Middle frontal gyrus (tissue), 1 donor: ENCODE measurements at regions not wholly inside any gene's neighbourhood (a gene's known extent, or its start where the extent isn't known, plus 50 kb on each side); places are given as distances from the start of the nearest gene placed in this dataset.

ENCODE experiments used
- DNase-seq: peaks from one replicate; pipeline ENCODE4 v3.0.0-alpha.2; 2015; ENCODE audit warnings: low spot score; ENCODE audit errors: extremely low spot score

GRCh38 chr11:108994887-108995286 is 330.0 kb downstream of the DDX10 start:
- DNase-seq: no peak

DNA sequence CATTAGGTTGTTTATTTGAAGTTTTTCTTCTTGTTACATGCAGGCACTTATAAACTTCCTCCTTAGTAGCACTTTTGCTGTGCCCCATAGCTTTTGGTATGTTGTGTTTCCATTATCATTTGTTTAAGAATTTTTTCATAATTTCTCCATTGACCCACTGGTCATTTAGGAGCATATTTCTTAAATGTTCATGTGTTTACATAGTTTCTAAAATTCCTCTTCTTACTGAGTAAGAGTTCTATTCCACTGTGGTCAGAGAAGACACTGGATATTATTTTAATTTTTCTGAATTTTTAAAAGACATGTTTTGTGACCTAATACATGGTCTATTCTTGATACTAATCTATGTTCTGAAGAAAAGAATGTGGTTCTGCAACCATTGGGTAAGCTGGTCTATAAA is 333.0 kb downstream of the DDX10 start:
- DNase-seq: no peak

GRCh38 chr11:109000531-109000930 is 335.7 kb downstream of the DDX10 start:
- DNase-seq: no peak

GRCh38 chr11:109001585-109001984 is 336.7 kb downstream of the DDX10 start:
- no peak for DNase-seq

- DNase-seq: no peak
Measured at GRCh38 chr11:109012991-109013390, 348.1 kb downstream of the DDX10 start.

- DNase-seq: no peak
Measured at GRCh38 chr11:109015283-109015682, 350.4 kb downstream of the DDX10 start.

DNA sequence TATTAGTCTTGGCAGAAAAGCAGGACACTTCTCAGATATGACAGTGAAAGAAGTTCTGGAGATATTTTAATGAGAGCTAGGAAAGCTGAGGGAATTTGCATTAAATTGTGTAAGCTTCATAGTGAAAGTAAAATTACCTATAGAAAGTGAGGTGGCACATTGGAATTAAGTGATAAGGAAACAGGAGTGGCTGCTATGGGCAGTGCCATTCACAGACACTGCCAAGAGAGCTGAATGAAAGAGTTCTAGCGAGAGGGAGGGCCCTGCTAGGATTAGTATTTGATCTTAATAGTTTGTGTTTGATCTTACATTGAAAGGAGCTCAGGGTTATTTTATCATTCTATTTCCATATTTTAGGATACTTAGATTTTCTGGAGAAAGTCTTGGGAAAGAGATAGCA is 351.9 kb downstream of the DDX10 start:
- DNase-seq: no peak

GRCh38 chr11:109017489-109017888 is 352.6 kb downstream of the DDX10 start:
- DNase-seq: no peak

- no peak for DNase-seq
Measured at GRCh38 chr11:109018639-109019038, 353.8 kb downstream of the DDX10 start.

- peak; percentile 40 for DNase-seq
Measured at GRCh38 chr11:109019342-109019936, 354.6 kb downstream of the DDX10 start.

GRCh38 chr11:109023036-109023435 is 358.2 kb downstream of the DDX10 start:
- DNase-seq: no peak

DNA sequence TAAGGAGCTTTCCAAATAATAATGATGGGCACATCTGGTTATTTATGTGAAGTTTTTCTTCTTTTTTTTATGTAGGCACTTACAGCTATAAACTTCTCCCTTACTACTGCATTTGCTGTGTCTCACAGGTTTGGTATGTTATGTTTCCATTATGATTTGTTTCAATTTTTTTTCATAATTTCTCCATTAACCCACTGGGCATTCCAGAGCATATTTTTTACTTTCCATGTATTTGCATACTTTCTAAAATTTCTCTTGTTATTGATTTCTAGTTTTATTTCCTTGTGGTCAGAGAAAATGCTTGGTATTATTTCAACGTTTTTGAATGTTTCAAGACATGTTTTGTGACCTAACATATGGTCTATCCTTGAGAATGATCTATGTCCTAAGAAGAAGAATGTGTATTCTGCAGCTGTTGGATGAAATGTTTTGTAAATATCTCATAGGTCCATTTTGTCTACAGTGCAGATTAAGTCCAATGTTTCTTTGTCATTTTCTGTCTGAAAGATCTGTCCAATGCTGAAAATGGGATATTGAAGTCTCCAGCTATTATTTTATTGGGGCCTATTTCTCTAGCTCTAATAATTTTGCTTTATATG is 362.1 kb downstream of the DDX10 start:
- DNase-seq: no peak

- no peak for DNase-seq
Measured at GRCh38 chr11:109027851-109028250, 363.0 kb downstream of the DDX10 start.

- no peak for DNase-seq
Measured at GRCh38 chr11:109029927-109030326, 365.1 kb downstream of the DDX10 start.

DNA sequence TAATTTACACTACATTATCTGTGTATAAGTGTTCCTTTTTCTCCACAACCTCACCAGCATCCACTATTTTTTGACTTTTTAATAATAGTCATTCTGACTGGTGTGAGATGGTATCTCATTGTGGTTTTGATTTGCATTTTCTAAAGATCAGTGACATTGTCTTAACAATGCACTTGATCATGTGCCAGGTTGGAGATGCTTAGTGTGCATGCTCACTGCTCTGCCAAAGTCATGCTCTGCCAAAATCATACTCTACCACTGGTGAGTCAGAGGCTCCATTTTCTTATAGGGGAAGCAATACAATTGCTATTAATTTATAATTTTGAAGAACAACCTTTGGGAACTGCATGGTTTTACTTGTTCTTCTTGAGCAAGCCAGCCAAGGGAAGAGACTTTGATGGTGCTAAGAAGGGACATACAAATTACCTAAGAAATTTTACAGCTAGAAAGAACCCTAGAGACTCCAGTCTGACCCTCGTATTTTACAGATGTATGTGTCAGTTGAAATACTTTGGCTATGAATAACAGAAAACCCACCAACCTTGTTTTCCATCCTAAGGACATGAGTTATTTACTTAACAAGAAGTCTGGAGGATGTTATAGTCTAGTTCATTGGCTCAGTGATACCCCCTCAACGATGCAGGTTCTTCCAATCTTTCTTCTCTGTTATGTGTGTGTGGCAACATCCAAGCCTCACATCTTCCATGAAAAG is 368.9 kb downstream of the DDX10 start:
- DNase-seq: no peak

- no peak for DNase-seq
Measured at GRCh38 chr11:109034339-109034696, 369.4 kb downstream of the DDX10 start.

GRCh38 chr11:109035284-109035683 is 370.4 kb downstream of the DDX10 start:
- no peak for DNase-seq

GRCh38 chr11:109036011-109036410 is 371.1 kb downstream of the DDX10 start:
- no peak for DNase-seq

DNA sequence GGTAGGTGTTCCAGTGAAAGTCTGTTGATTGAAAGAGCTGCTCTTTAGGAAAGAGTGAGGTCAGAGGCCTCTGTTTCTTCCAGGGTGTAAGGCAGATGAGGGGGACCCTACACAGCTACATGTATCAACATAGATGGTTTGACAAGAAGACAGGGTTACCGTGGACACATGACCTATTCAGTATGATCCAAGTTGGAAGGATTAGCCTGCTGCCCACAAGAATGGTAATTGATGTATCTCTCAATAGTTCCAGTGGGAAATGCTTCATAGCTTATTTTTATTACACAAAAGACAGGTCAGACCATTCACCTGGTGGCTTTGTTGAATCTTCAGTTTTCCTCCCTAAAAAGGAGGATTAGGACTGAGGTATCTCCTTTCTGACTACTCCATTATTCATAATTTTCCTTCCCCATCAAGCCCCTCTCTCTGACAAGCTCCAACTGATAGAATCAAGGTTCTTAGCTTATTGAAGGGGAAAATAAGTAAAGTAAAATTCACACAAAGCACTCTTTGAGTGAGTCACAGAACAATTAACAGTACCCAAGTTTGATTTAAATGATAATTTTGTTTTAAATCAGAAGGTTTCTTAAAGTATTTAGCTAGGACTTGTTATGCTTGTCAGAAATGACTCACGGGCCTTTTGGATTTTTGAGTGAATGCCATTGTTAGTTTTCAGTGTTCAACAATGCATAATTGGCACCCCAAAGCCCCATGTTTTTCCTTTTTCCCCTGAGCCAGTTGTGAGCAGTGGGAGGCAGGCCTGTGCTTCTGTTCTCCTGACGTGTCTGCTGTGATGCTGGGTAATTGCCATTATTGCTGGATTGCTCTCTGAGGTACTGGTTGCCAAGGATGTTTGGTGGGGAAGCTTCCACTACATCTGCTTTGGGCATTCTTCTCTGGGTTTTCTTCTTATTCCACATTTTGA is 373.2 kb downstream of the DDX10 start:
- DNase-seq: peak; percentile 36

DNA sequence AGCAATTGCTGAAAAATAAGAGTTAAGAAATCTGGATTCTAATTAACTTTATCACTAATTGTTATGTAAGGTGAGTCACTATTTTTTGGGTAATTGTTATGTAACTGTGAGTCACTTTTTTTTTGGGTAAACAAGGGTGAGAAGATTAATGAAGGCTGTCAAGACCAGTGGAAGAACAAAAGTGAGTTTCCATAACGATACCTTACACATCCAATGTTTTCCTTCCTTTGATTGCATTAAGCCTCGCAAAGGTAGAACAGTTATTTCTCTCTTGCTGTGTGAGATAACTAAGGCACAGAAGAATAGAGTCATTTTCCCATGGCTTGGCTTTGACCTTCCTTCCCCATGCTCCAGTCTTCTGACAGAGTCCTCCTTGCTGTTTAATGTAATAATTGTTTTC is 374.7 kb downstream of the DDX10 start:
- no peak for DNase-seq

DNA sequence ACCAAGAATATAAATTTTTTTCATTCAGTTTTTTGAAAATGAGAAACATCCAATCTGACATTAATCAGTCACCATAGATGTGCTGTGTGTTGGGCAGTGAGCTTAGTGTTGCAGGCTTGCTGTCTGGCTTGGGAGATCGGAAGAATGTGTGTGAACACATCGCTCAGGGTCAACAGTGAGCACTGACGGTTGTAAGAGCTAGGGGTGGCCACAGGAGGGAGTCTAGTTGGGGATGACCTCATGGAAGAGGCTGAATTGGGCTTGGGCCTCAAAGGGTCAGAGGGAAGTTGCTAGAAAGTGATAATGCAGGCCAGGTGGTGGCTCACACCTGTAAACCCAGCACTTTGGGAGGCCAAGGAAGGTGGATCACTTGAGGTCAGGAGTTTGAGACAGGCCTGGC is 375.4 kb downstream of the DDX10 start:
- no peak for DNase-seq

GRCh38 chr11:109041876-109042275 is 377.0 kb downstream of the DDX10 start:
- DNase-seq: no peak
